Kidney (tissue), 13 donors: ENCODE measurements at regions not wholly inside any gene's neighbourhood (a gene's known extent, or its start where the extent isn't known, plus 50 kb on each side); places are given as distances from the start of the nearest gene placed in this dataset.
"Not testable (repeated sequence)": the region's sequence is repeated elsewhere in the genome, so short reads cannot be mapped to it uniquely, and the experiment has no call there.

Experiments used
- DNase-seq, 5 donors: peaks; one replicate each; pipeline ENCODE4 v3.0.0-alpha.2; 2013 to 2020
- FAIRE-seq: peaks from 2 replicates; lab custom pipeline; 2012; peaks lifted over from hg19 to GRCh38; lab: Jason Lieb, UNC
- H3K27ac ChIP-seq, 2 donors: one replicate each; pipeline ENCODE4 v1.7.0; 2013; ENCODE audit warnings: low read depth in 2 of 2, low read length in 2 of 2, inconsistent platforms in 1 of 2
- H3K27me3 ChIP-seq: one replicate; pipeline ENCODE4 v1.7.1; 2013; ENCODE audit warnings: low read length, inconsistent platforms; ENCODE audit not compliant: control insufficient read depth, insufficient read depth
- H3K36me3 ChIP-seq, 3 donors: one replicate each; pipeline versions ENCODE4 v1.7.0 to v1.7.1; 2013; ENCODE audit warnings: low read length in 3 of 3, control low read depth in 1 of 3, inconsistent platforms in 1 of 3; ENCODE audit not compliant: insufficient read depth in 3 of 3, control insufficient read depth in 2 of 3
- H3K4me1 ChIP-seq, 3 donors: one replicate each; pipeline versions ENCODE4 v1.7.0 to v1.7.1; 2013; ENCODE audit warnings: low read length in 3 of 3, inconsistent platforms in 1 of 3, low read depth in 1 of 3; ENCODE audit not compliant: control insufficient read depth in 2 of 3, insufficient read depth in 2 of 3
- H3K4me3 ChIP-seq, 3 donors: one replicate each; pipeline versions ENCODE4 v1.7.0 to v1.8.1; 2013; ENCODE audit warnings: low read length in 3 of 3, control low read depth in 1 of 3, inconsistent platforms in 1 of 3
- H3K9ac ChIP-seq, 3 donors: one replicate each; pipeline versions ENCODE4 v1.7.0 to v1.7.1; 2013; ENCODE audit warnings: low read length in 3 of 3, control low read depth in 1 of 3, inconsistent platforms in 1 of 3
- H3K9me3 ChIP-seq, 3 donors: one replicate each; pipeline versions ENCODE4 v1.7.0 to v1.7.1; 2013; ENCODE audit warnings: low read length in 3 of 3, control low read depth in 1 of 3, inconsistent platforms in 1 of 3; ENCODE audit not compliant: control insufficient read depth in 2 of 3, insufficient read depth in 1 of 3
- CTCF ChIP-seq: IDR thresholded peaks from 3 replicates; pipeline ENCODE4 v1.5.1; 2012; ENCODE audit warnings: mild to moderate bottlenecking, moderate library complexity, borderline replicate concordance; ENCODE audit not compliant: insufficient read depth; ENCODE audit errors: extremely low read depth
- intact Hi-C: fragments of 100-400 bp; cut with DNase I; formaldehyde crosslinking; loops from one replicate; pipeline ENCODE4 v1.11.1; 2022
- donor health status: control.
- donor health status: control.
- donor health status: control.
- donor health status: control.
- donor health status: control.
- donor health status: DM: yes; HTN: yes; CAD: no.
- donor health status: Normal renal cell carcinoma (clear cell type).

GRCh38 chr5:174491761-174492350 lies 232.5 kb upstream of the MSX2 start:
- Histone ChIP-seq H3K9me3 (no peaks in the 10 kb centered on the region), H3K36me3 (no peaks in the 10 kb centered on the region), H3K27me3 (no peaks in the 10 kb centered on the region), H3K9ac (no peak overlapping the region), H3K4me3 (no peak overlapping the region), H3K4me1 (no peaks in the 10 kb centered on the region), H3K27ac (no peak overlapping the region)
- FAIRE-seq (no peak), DNase-seq (no peak)
- no peak for TF ChIP-seq CTCF
- intact Hi-C loops = no loop called here

GRCh38 chr5:174493530-174493929 lies 230.9 kb upstream of the MSX2 start:
- DNase-seq (no peak), FAIRE-seq (no peak)
- H3K9ac ChIP-seq = no peak overlapping the region
- H3K9me3 ChIP-seq = no peaks in the 10 kb centered on the region
- TF ChIP-seq CTCF = no peak
- no peaks in the 10 kb centered on the region for H3K4me1 ChIP-seq
- H3K36me3 ChIP-seq = no peaks in the 10 kb centered on the region
- no peak overlapping the region for H3K4me3 ChIP-seq
- intact Hi-C loops = no loop called here
- H3K27ac ChIP-seq = no peak overlapping the region
- no peaks in the 10 kb centered on the region for H3K27me3 ChIP-seq

DNA sequence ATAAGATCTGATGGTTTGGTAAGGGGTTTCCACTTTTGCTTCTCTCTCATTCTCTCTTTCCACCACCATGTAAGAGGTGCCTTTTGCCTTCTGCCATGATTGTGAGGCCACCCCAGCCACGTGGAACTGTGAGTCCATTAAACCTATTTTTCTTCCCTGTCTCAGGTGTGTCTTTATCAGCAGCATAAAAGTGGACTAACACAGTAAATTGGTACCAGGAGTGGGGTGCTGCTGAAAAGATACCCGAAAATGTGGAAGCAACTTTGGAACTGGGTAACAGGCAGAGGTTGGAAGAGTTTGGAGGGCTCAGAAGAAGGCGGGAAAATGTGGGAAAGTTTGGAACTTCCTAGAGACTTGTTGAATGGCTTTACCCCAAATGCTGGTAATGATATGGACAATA lies 226.4 kb upstream of the MSX2 start:
- H3K9me3 ChIP-seq, H3K36me3 ChIP-seq, DNase-seq, FAIRE-seq, H3K4me3 ChIP-seq, H3K4me1 ChIP-seq, intact Hi-C loops, H3K27ac ChIP-seq, H3K27me3 ChIP-seq, H3K9ac ChIP-seq: not testable (repeated sequence)

GRCh38 chr5:174498575-174498974 lies 225.8 kb upstream of the MSX2 start:
- H3K9me3 ChIP-seq, H3K27me3 ChIP-seq, H3K4me1 ChIP-seq, DNase-seq, H3K36me3 ChIP-seq, FAIRE-seq, H3K27ac ChIP-seq, H3K9ac ChIP-seq, H3K4me3 ChIP-seq, intact Hi-C loops: not testable (repeated sequence)
